ENCODE measurements at regions not wholly inside any gene's neighbourhood (a gene's known extent, or its start where the extent isn't known, plus 50 kb on each side); places are given as distances from the start of the nearest gene placed in this dataset.
"Not testable (repeated sequence)": the region's sequence is repeated elsewhere in the genome, so short reads cannot be mapped to it uniquely, and the experiment has no call there.

DNA sequence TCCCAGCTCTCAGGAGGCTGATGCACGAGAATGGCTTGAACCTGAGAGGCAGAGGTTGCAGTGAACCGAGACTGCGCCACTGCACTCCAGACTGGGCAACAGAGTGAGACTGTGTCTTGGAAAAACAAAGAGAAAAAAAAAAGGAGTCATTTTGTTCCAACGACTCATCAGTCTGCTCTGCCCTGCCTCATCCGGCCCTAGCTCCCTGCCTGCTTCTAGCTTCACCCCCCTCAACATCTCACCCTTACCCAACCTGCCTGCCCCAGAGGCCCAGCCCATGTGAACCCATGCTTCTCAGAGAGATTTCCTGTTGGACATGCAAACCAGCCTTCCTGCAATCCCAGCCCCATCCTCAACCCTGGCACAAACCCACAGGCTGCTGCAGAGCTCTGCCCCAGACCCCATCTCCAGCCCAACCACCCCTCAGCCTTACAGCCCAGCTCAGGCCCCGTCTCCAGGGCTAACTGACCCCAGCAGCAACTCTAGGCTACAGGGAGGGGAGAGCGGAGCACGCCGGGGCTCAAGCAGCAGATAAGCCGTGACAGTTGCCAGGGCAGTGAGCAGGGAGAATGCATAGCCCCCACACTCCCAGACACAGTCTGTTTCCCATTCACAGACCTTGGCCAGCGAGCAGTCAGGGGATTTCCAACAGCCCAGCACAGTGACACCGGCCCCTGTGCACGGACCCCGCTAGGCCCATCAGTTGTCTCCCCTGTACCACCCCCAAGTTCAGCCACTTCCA is 86.0 kb upstream of the KCTD7 start:
- no peak for DNase-seq

- DNase-seq, result no peak
Observed at GRCh38 chr7:66549466-66549865, 79.2 kb upstream of the KCTD7 start.

DNA sequence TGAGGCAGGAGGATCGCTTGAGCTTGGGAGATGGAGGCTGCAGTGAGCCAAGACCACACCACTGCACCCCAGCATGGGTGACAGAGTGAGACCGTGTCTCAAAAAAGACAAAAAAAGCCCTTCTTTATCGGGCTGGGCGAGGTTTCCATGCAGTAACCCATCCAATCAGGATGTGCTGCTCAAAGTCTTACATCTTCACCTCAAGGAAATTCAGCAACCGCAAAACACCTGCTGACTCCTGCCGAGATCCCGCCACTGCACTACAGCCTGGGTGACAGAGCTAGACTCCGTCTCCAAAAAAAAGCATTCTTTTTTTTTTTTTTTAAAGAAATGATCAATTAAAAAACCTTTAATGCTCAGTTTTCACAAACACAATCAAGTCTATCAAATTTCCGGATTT is 75.7 kb upstream of the KCTD7 start:
- no peak for DNase-seq

DNA sequence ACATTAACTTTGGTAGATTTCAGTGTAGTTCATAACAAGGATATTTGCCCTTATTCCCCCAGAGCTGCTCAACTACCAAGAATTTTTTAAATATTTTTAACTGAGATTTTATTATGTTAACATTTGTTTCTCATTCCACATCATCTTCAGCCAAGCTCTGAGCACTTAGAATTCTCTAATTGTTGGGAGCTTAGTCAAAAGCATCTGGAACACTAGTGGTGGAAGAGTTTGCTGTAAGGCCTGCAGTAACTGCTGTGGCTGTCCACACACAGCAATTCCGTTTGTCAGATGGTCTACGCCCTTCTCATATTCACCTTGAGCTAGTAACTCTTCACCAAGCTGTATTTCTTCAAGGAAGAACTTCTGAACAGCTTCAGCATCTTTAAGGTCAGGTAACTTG is 75.0 kb upstream of the KCTD7 start:
- DNase-seq, result not testable (repeated sequence)

- DNase-seq, result not testable (repeated sequence)
Observed at GRCh38 chr7:66554291-66554690, 74.4 kb upstream of the KCTD7 start.

DNA sequence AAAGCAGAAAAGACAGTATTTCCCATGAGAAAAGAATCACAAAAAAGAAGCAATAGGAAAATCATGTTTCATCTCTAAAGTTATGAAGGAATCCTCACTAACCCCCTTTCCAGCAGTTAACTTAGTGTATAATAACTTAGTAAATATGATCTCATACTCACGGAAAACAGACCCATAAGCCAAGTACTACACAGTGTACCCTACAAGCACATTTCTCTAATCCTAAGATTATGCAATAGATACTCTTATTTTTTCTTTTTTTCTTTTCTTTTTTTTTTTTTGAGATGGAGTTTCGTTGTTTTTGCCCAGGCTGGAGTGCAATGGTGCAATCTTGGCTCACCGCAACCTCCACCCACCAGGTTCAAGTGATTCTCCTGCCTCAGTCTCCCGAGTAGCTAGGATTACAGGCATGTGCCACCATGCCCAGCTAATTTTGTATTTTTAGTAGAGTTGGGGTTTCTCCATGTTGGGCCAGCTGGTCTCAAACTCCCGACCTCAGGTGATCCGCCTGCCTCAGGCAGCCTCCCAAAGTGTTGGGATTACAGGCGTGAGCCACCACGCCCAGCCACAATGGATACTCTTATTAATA is 73.7 kb upstream of the KCTD7 start:
- not testable (repeated sequence) for DNase-seq

DNA sequence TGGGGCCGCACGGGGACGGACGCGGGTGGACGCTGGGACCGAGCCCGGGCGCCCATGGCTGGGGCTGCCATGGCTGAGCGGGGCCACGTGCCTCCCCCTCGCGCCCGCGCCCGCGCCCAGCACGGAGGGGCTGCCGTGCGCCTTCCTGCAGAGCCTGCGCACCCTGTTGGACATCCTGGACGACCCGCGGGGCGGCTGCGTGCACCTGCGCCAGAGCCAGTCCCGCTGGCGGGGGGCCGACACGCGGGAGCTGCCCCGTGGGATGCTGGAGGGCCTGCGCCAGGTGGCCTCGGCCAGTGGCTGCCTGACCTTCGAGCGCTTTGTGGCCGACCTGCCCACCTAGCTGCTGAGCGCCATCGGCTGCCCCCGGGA is 72.5 kb upstream of the KCTD7 start:
- DNase-seq, result no peak

GRCh38 chr7:66556549-66557213 is 72.0 kb upstream of the KCTD7 start:
- no peak for DNase-seq

DNA sequence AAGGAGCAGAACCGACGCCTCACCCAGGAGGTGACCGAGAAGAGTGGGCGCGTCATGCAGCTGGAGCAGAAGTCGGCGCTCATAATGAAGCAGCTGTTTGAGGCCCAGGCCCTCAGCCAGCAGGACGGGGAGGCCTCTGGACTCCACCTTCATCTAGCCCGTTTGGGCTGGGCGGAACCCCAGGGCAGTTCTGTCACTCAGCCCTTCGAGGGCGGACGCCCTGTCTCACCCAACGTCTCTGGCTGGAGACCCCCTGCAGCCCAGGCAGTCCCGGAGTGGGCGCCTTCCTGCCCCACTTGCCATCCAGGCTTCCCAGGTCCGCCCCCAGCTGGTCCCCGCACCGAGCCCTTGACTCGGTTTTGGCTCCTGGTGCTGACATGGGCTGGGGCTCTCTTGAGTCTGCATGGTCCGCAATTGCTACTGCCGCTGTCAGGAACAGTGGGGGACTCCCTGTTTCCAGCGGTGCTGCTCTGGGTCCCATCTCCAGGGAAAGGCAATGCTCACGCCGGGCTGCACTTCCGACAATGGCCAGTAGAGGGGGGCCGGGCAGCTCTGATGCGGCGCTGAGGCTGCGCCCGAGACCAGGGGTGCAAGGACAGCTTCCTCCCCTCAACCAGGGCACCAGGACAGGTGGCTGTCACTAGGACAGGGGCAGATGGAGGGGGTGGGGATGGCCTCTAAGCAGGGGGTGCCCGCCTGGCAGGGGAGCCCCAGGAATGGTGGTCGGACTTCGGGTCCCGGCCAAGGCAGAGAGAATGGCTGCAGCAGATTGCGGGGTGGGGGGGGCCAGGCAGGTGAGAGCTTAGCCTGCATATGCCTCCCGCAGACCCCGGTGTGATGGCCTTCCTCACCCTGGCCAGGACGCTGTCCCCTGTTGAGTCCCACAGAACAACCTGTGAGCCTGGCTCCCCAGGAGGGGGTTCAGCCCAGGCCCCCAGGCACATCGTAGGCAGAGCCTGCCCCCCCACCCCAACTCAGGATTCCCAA is 71.2 kb upstream of the KCTD7 start:
- DNase-seq, result peak; percentile 24 to 31

DNA sequence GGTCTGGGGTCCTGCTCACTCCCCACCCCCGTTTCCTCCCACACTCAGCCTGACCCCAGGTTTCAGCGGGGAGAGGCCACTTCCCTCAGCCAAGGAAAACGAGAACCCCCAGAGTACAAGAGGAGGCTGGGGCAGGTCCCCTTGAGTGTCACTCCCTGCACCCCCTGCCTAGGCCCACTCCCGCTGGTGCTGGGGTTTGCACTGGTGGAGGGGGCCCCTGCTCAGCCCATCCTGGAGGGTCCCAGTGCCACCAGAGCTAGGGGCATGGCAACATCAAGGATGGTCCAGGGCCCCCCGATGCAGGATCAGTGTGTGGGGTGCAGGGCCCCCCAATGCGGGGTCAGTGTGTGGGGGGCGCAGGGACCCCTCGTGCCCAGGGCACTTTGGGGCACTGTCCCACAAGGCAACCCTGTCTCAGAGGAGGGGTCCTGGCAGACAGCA is 70.5 kb upstream of the KCTD7 start:
- no peak for DNase-seq

GRCh38 chr7:66558660-66559465 is 69.8 kb upstream of the KCTD7 start:
- no peak for DNase-seq

- DNase-seq, result no peak
Observed at GRCh38 chr7:66564045-66564444, 64.6 kb upstream of the KCTD7 start.

DNA sequence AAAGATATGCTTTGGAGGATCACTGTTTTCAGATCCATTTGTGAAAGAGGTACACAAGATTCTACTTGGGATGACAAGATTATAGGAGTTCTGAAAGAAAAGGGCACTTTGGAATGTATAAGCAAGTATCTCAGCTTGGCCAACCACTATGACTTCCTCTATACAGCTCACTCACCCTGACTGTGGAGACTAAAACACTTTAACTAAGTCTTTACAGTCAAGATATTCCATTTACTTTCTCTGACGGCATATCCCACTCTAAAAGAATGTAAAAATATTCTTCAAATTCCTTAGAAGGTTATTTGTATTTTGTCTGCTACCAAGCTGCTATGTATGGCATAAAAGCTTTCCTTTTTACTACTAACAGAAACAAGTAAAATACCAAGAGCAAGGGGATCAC is 58.5 kb upstream of the KCTD7 start:
- not testable (repeated sequence) for DNase-seq

DNA sequence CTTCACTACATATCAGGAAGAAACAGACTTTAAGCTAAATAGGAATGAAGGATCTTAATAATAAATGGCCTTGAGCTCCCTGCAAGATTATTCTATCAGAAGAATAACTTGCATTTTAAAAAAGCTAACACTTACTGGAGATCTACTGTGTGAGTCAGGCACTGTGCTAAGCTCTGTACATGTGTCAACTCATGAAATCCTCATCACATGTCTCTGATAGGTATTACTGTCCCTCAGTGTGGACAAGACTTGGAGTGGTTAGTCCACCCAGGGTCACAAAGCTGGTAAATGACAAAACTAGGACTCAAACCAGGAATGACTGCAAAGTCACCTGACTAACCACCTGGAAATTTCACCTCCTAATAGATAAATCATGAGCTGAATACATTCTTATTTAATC is 57.1 kb upstream of the KCTD7 start:
- DNase-seq, result no peak

DNA sequence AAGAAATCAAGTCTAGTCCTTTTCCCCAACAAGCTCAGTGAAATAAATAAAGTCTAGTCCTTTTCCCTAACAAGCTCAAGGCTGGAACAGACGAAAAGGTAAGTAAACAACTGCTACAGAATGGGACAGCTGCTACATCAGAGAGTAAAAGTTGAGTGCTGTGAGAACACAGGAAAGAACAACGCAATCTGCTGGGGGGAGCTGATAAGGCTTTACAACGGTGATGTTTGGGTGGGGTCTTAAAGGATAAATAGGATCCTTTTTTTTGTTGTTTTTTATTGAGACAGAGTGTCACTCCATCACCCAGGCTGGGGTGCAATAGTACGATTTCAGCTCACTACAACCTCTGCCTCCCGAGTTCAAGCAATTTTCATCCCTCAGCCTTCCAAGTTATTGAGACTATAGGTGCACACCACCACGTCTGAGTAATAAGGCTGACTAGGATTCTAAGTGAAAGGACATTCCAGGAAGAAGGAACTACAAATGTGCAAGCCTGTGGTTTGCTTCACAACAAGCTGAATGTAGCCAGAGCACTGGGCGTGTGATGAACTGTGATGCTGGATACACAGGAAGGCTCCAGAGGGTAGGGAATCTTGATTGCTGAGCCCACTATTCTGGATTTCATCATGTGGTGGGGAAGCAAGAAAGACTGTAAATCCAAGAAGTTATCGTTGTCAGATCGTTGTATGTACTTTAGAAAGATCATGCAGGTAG is 54.7 kb upstream of the KCTD7 start:
- not testable (repeated sequence) for DNase-seq

DNA sequence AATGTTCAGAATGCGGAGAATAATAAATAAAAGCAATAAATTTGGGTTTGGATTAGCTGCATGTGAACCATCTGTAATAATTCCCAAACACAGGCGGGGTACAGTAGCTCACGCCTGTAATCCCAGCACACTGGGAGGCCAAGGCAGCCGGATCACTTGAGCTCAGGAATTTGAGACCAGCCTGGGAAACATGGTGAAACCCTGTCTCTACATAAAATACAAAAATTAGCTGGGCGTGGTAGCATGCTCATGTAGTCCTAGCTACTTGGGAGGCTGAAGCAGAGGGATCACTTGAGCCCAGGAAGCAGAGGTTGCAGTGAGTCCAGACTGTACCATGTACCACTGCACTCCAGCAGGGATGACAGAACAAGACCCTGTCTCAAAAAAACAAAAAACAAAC is 53.9 kb upstream of the KCTD7 start:
- DNase-seq, result not testable (repeated sequence)

- no peak for DNase-seq
Observed at GRCh38 chr7:66575398-66575797, 53.3 kb upstream of the KCTD7 start.

- no peak for DNase-seq
Observed at GRCh38 chr7:66576646-66577045, 52.0 kb upstream of the KCTD7 start.

Measured in NCI-H2081 (cell line).